ENCODE measurements at regions not wholly inside any gene's neighbourhood (a gene's known extent, or its start where the extent isn't known, plus 50 kb on each side); places are given as distances from the start of the nearest gene placed in this dataset.
A peak's percentile ranks its signal among the peaks of the same experiment; 100 is the strongest.

GRCh38 chr5:117682416-117682815 lies 1107.8 kb upstream of the SEMA6A start:
- DNase-seq (ENCODE audit: low read depth in 3 of 3, low spot score in 2 of 3) = no peak

- DNase-seq (ENCODE audit: low read depth in 3 of 3, low spot score in 2 of 3) = no peak
Observed at GRCh38 chr5:117681431-117682254, 1107.0 kb upstream of the SEMA6A start.

DNA sequence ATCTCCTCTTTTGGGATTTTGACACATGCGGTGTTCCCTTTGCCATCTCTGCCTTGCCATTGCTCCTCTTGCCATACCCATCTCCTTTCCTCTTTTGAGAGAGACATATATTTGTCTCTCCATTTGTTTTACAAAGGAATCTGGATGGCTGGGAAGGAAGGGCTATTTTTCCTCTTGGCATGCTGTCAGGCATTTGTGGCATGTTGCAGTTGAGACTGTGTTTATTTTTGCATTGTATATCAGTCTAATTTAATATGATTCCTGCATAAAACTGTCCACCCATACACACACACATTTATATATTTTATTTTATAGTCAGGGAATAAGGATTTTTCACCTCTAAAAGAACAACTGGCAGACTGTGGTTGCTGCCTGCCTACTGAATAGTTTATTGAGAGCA lies 1105.8 kb upstream of the SEMA6A start:
- DNase-seq (ENCODE audit: low read depth in 3 of 3, low spot score in 2 of 3) = peak; percentile 31 to 33 (median 33)

- no peak for DNase-seq (ENCODE audit: low read depth in 3 of 3, low spot score in 2 of 3)
Observed at GRCh38 chr5:117679046-117679445, 1104.4 kb upstream of the SEMA6A start.

DNA sequence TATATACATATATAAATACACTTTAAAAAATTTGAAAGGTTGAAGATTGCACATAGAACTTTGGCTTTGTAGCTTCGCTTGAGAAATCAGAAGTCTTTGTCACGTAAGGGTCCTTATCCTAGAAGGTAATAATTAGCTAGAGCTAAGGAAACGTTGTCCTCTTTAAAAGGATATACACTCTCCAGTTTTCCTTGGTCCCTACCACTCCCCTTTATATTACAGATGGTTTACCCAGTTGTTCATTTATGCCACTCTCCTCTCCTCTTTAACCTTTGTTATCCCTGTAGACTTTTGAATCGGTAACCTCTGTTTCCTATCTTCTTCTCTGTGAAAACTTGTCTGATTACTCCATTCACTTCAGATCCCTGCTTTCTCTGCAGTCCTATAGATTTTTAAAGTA lies 1101.0 kb upstream of the SEMA6A start:
- no peak for DNase-seq (ENCODE audit: low read depth in 3 of 3, low spot score in 2 of 3)

- no peak for DNase-seq (ENCODE audit: low read depth in 3 of 3, low spot score in 2 of 3)
Observed at GRCh38 chr5:117671551-117671950, 1096.9 kb upstream of the SEMA6A start.

GRCh38 chr5:117667105-117667504 lies 1092.5 kb upstream of the SEMA6A start:
- DNase-seq (ENCODE audit: low read depth in 3 of 3, low spot score in 2 of 3) = no peak

DNA sequence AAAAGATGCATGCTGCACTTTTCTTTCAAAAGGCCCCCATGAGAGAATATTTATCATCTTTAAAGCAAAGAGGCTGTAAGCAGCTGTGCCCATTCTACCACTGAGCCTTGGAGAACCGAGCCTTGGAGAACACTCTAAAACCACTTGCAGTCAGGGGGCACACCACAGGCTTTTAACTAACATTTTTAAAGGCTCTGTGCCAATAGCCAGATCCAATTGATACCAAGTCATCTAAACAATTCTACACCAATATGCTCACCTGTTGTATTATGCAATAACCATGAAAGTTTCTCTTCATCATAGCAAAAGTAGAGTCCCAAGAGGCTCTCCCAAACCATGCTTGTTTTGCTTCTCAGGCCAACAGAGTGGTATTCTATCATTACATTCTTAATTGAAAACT lies 1090.5 kb upstream of the SEMA6A start:
- no peak for DNase-seq (ENCODE audit: low read depth in 3 of 3, low spot score in 2 of 3)

- no peak for DNase-seq (ENCODE audit: low read depth in 3 of 3, low spot score in 2 of 3)
Observed at GRCh38 chr5:117662361-117662760, 1087.7 kb upstream of the SEMA6A start.

DNA sequence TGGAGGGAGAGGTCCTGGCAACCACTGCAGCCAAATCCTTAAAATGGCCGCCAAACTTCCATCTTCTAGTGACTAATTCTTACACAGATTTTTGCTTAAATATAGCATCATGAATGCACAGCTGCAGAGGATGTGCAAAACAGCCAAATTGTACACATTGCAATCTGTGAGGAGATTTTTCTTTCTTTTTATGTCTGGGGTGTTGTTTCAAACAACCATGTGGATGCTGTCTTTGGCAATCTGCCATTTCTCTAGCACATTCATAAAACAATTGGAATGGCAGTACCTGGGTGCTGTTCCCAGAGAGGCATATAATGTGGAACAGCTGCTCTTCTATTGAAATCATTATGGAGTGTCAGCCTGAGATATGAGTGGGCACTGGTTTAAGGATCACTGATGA lies 1082.9 kb upstream of the SEMA6A start:
- DNase-seq (ENCODE audit: low read depth in 3 of 3, low spot score in 2 of 3) = no peak

- no peak for DNase-seq (ENCODE audit: low read depth in 3 of 3, low spot score in 2 of 3)
Observed at GRCh38 chr5:117652958-117653280, 1078.3 kb upstream of the SEMA6A start.

DNA sequence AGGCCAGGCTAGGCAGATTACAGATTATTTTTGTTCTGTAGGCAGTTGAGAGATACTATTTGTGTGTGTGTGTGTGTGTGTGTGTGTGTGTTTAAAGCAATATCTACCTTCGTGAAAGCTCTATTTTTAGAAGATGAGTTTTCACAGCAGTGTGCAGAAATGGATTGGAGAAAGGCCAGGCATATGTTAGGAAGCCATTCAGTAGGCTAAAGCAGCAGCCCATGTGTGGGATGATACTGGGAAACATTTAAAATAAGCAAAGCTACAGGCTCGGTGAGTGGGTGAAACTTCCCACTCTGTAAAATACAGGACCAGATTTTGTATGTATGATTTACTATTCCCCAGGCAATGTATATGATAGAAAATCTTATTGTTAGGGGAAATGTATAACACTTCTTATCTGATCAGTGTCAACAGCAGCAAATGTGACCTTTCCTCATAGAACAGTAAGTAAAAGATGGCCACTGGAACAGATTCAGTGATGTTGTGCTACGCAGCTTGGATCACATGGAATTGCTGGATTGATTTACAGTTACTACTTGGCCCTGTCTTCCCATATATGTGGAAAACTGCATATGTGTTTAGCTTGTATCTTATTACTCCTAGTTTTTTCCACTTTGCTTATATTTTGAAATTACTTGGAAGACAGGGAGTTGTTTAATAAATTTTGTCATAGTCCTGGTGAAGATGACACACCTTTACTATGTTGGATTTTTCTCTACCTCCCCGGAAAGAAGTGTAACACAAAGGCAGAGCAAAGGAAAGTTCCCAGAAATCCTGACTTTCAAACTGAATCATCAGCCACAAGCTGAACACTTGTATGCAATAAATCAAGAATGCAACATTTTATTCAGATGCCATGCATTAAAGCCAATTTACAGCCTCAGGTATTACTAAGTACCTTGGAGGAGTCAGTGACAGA lies 1077.7 kb upstream of the SEMA6A start:
- peak in 2 of 3 donors; percentile 23 to 29 for DNase-seq (ENCODE audit: low read depth in 3 of 3, low spot score in 2 of 3)

GRCh38 chr5:117649821-117650220 lies 1075.2 kb upstream of the SEMA6A start:
- no peak for DNase-seq (ENCODE audit: low read depth in 3 of 3, low spot score in 2 of 3)

DNA sequence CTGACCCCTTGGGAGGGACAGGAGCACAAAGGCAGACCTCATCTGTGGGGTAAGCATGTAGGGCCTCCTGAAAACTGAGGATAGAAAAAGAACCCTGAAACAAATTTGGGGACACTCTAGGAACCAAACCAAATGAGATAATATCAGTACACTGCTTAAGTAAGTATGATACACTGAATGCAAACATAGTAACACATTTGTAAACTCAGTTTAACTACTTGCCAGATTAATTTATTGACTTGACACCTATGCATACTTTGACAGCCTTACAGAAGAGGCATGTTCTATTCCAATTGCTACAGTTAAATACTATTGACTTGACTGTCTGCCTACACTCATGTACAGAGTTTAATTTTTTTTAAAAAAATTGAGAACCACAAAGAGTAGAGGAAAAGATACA lies 1070.8 kb upstream of the SEMA6A start:
- DNase-seq (ENCODE audit: low read depth in 3 of 3, low spot score in 2 of 3) = no peak

DNA sequence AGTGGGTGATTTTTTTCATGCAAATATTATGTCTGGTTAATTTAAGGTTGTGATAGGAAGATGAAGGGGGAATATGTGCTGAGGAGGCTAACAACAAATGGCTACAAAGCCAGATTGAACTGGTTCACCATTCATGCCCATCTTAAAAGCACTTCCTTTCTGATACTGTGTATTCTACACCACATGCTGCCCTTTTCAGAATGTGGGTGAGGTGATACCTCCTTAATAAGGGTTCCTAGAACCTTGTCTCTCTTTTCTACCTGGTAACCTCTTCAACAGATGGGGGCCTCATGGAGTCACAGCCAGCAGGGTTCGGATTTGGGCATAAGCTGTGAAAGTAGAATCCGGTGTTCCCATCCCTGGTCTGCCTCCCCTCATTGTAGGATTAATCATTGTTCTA lies 1064.0 kb upstream of the SEMA6A start:
- no peak for DNase-seq (ENCODE audit: low read depth in 3 of 3, low spot score in 2 of 3)

GRCh38 chr5:117633093-117633492 lies 1058.5 kb upstream of the SEMA6A start:
- DNase-seq (ENCODE audit: low read depth in 3 of 3, low spot score in 2 of 3) = no peak

GRCh38 chr5:117624201-117624600 lies 1049.6 kb upstream of the SEMA6A start:
- no peak for DNase-seq (ENCODE audit: low read depth in 3 of 3, low spot score in 2 of 3)

GRCh38 chr5:117623042-117623805 lies 1048.6 kb upstream of the SEMA6A start:
- peak; percentile 5 to 16 (median 5) for DNase-seq (ENCODE audit: low read depth in 3 of 3, low spot score in 2 of 3)

DNA sequence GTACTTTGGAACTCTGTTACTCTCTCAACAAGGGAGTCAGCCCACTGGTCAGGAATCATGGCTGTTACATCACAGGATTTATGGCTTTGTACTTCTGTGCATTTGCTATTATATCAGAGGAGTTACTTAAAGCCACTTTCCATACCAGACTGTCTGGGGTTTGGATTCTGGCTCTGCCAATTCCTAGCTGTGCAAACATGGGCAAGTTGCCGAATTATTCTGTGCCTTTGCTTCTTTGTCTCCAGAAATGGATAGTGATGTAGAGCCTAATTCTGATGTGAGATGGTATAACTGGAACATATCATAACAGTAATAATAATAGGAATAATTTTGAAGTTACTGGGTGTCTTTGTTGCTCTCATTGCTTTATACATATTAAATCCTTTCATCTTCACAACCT lies 1047.3 kb upstream of the SEMA6A start:
- no peak for DNase-seq (ENCODE audit: low read depth in 3 of 3, low spot score in 2 of 3)

DNA sequence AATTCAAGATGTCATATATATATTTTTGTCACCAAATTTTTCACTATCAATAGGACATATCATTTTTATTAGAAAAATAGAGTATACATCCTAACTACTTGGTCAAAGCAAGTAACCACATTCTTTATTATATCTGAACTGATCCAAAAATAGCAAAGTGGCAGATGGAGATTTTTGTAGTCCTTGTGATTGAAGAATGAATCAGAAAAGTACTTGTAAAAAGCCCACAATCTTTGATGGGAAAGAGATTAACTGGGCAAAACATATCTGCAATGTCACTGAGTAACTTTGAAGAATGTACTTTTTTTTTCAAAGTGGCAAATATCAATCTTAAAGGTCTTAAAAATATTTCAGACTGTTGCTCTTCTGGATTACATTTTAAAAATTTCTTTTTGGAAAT lies 1040.6 kb upstream of the SEMA6A start:
- DNase-seq (ENCODE audit: low read depth in 3 of 3, low spot score in 2 of 3) = no peak

- DNase-seq (ENCODE audit: low read depth in 3 of 3, low spot score in 2 of 3) = no peak
Observed at GRCh38 chr5:117614408-117614807, 1039.8 kb upstream of the SEMA6A start.
